Loucy (cell line): ENCODE measurements at regions not wholly inside any gene's neighbourhood (a gene's known extent, or its start where the extent isn't known, plus 50 kb on each side); places are given as distances from the start of the nearest gene placed in this dataset.

Experiments used
- EZH2phosphoT487 ChIP-seq: fragments of 200-600 bp; IDR thresholded peaks from 2 replicates; pipeline ENCODE4 v1.6.1; 2018; ENCODE audit warnings: antibody characterized with exemption, mild to moderate bottlenecking, moderate library complexity, borderline replicate concordance
- TF ChIP-seq, protein P1 (sequence below): fragments of 200-600 bp; sonication (generic); conservative IDR thresholded peaks from 2 replicates; pipeline ENCODE4 v1.5.1; 2014; ENCODE audit warnings: mild to moderate bottlenecking, antibody characterized with exemption, low read length

DNA sequence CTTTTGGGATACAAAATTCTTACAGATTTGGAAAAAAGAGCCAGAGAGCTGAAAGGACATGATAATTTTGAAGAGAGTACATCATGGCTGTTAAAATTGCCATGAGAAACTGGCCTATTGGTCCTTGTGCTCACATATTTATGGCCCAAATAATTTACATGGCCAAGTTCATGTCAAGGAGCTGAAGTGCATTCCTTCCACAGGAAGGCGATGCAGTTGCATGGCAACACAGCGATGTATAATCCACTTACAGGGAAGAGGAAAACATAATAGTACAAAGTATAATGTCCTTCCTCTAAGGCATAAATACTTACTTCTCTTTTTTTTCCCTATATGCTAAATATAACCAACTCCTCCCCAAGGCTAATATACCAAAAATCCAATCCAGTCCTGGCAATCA lies 914.5 kb upstream of the AGA start:
- TF ChIP-seq, protein P1, sequence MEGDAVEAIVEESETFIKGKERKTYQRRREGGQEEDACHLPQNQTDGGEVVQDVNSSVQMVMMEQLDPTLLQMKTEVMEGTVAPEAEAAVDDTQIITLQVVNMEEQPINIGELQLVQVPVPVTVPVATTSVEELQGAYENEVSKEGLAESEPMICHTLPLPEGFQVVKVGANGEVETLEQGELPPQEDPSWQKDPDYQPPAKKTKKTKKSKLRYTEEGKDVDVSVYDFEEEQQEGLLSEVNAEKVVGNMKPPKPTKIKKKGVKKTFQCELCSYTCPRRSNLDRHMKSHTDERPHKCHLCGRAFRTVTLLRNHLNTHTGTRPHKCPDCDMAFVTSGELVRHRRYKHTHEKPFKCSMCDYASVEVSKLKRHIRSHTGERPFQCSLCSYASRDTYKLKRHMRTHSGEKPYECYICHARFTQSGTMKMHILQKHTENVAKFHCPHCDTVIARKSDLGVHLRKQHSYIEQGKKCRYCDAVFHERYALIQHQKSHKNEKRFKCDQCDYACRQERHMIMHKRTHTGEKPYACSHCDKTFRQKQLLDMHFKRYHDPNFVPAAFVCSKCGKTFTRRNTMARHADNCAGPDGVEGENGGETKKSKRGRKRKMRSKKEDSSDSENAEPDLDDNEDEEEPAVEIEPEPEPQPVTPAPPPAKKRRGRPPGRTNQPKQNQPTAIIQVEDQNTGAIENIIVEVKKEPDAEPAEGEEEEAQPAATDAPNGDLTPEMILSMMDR, result no peak
- TF ChIP-seq EZH2phosphoT487, result no peak
